HEK293T (cell line): ENCODE measurements at regions not wholly inside any gene's neighbourhood (a gene's known extent, or its start where the extent isn't known, plus 50 kb on each side); places are given as distances from the start of the nearest gene placed in this dataset.

Experiments
- CTCF ChIA-PET: fragments of 350-600 bp; formaldehyde crosslinking; extraction: SDS; loops from one replicate; lab custom pipeline; 2021; ENCODE audit warnings: antibody characterized with exemption, inconsistent platforms; lab: Yijun Ruan, JAX
- POLR2A ChIA-PET: fragments of 350-600 bp; formaldehyde crosslinking; extraction: SDS; loops from one replicate; lab custom pipeline; 2020; ENCODE audit warnings: antibody characterized with exemption, inconsistent platforms; lab: Yijun Ruan, JAX
- DNase-seq: peaks from one replicate; pipeline ENCODE4 v3.0.0; 2012; ENCODE audit warnings: mixed read lengths; ENCODE audit errors: extremely low spot score
- ARNT ChIP-seq: fragments of 450-650 bp; IDR thresholded peaks from 2 replicates; pipeline ENCODE4 v1.6.1; 2017; ENCODE audit warnings: mild to moderate bottlenecking
- BHLHE40 ChIP-seq: fragments of 450-650 bp; IDR thresholded peaks from 2 replicates; pipeline ENCODE4 v1.6.1; 2016; ENCODE audit warnings: mild to moderate bottlenecking, moderate library complexity, borderline replicate concordance
- CTBP1 ChIP-seq: fragments of 450-650 bp; IDR thresholded peaks from 2 replicates; pipeline ENCODE4 v1.6.1; 2016; ENCODE audit warnings: borderline replicate concordance
- ELF4 ChIP-seq: fragments of 450-650 bp; IDR thresholded peaks from 2 replicates; pipeline ENCODE4 v1.6.1; 2017; ENCODE audit warnings: antibody characterized with exemption
- FOXA1 ChIP-seq: fragments of 450-650 bp; IDR thresholded peaks from 2 replicates; pipeline ENCODE4 v1.6.1; 2016; ENCODE audit warnings: mild to moderate bottlenecking
- FOXK2 ChIP-seq: fragments of 450-650 bp; IDR thresholded peaks from 2 replicates; pipeline ENCODE4 v1.6.1; 2016; ENCODE audit warnings: mild to moderate bottlenecking
- FOXM1 ChIP-seq: fragments of 450-650 bp; IDR thresholded peaks from 2 replicates; pipeline ENCODE4 v1.6.1; 2017; ENCODE audit warnings: mild to moderate bottlenecking, borderline replicate concordance
- HDGF ChIP-seq: fragments of 450-650 bp; IDR thresholded peaks from 2 replicates; pipeline ENCODE4 v1.6.1; 2017; ENCODE audit warnings: antibody characterized with exemption, borderline replicate concordance
- L3MBTL2 ChIP-seq: fragments of 450-650 bp; conservative IDR thresholded peaks from 2 replicates; pipeline ENCODE4 v1.6.1; 2016; ENCODE audit warnings: mild to moderate bottlenecking
- LEF1 ChIP-seq: fragments of 450-650 bp; IDR thresholded peaks from 2 replicates; pipeline ENCODE4 v1.6.1; 2017; ENCODE audit warnings: mild to moderate bottlenecking, borderline replicate concordance
- NFRKB ChIP-seq: fragments of 450-650 bp; IDR thresholded peaks from 2 replicates; pipeline ENCODE4 v1.6.1; 2016; ENCODE audit warnings: mild to moderate bottlenecking, moderate library complexity
- SP1 ChIP-seq: fragments of 450-650 bp; IDR thresholded peaks from 2 replicates; pipeline ENCODE4 v1.6.1; 2017
- SUZ12 ChIP-seq: fragments of 450-650 bp; IDR thresholded peaks from 2 replicates; pipeline ENCODE4 v1.6.1; 2016; ENCODE audit warnings: mild to moderate bottlenecking
- TARDBP ChIP-seq: fragments of 450-650 bp; IDR thresholded peaks from 2 replicates; pipeline ENCODE4 v1.6.1; 2016
- ZNF384 ChIP-seq: fragments of 450-650 bp; IDR thresholded peaks from 2 replicates; pipeline ENCODE4 v1.6.1; 2016
- TF ChIP-seq, protein P1 (sequence below): fragments of 450-650 bp; IDR thresholded peaks from 2 replicates; pipeline ENCODE4 v1.6.1; 2016

DNA sequence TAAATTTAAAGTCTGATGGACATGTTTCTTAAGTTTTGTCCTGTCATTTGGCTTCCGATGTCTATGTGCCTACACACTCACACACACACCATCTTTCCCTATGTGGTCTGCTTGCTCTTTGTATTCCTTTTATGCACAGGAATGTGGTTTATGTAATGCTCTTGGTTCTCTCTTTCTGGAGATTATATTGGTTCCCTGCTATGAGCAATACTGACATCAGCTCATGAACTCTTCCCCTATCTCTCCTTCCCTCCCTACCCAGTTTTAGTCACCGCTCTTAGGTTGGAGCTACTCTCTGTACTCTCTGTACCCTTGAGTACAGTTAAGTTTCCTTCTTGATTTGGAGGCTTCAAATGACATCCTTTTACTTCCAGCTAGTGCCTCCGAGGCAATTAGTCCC lies 77.9 kb upstream of the MVB12B start:
- CTCF ChIA-PET = no interaction called here
- no peak for DNase-seq
- POLR2A ChIA-PET = no interaction called here
- TF ChIP-seq FOXK2 (no peak), NFRKB (no peak), ELF4 (no peak), L3MBTL2 (no peak), FOXM1 (no peak), TARDBP (no peak), LEF1 (no peak), ARNT (no peak), SP1 (no peak)
- TF ChIP-seq, protein P1, sequence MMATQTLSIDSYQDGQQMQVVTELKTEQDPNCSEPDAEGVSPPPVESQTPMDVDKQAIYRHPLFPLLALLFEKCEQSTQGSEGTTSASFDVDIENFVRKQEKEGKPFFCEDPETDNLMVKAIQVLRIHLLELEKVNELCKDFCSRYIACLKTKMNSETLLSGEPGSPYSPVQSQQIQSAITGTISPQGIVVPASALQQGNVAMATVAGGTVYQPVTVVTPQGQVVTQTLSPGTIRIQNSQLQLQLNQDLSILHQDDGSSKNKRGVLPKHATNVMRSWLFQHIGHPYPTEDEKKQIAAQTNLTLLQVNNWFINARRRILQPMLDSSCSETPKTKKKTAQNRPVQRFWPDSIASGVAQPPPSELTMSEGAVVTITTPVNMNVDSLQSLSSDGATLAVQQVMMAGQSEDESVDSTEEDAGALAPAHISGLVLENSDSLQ = no peak

DNA sequence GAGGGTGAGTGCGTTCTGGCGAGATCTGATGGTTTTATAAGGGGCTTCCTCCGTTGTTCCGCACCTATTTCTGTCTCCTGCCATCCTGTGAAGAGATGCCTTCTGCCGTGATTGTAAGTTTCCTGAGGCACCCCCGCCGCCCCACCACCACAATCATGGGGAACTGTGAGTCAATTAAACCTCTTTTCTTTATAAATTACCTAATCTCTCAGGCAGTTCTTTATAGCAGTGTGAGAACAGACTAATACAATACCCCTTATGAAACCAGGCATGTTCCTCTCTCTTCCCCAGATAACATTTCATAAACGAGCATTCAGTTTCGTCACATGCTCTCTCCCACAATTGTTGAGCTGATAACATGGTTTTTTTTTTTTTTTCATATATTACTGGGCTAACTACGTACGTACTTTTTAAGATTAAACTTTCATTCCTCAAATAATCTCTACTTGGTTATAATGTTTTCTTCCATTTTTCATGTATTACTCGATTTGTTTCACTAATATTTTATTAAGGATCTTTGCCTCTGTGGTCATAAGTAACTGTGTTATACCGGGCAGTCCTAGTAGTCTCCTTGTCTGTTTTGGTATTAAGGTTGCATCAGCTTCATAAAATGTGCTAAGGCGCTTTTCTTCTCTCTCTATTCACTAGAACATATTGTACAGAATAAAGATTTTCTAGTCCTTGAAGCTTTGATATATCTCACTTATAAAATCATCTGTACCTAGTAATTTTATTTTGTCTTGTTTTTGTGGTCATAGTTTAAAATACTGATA lies 64.9 kb upstream of the MVB12B start:
- ChIA-PET POLR2A (no interaction called here), CTCF (no interaction called here)
- TF ChIP-seq SP1 (no peak), ZNF384 (no peak), FOXM1 (no peak), SUZ12 (no peak), TARDBP (no peak), FOXK2 (no peak), BHLHE40 (no peak), ELF4 (no peak), L3MBTL2 (no peak), HDGF (no peak), CTBP1 (no peak), FOXA1 (no peak), NFRKB (no peak), LEF1 (no peak), ARNT (no peak)
- TF ChIP-seq, protein P1 = no peak
- no peak for DNase-seq

DNA sequence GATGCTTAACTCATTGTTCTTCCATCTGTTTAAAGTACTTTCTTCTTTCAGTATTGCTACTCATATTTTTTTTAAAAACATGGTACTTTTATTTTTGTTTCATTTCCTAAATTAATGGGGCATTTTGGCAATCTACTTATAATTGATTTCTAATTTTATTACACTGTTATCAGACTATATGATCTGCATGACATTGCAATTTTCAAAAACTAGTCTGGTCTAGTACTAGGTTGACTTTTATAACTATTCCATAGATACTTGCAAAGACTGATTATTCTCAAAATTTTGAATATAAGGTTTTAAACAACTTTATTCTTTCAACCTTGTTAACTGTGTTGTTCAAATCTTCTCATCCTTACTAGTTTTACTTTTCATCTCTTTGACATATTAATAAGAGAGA lies 63.9 kb upstream of the MVB12B start:
- TF ChIP-seq SUZ12 = no peak
- TF ChIP-seq ELF4 = no peak
- TF ChIP-seq SP1 = no peak
- TF ChIP-seq CTBP1 = no peak
- TF ChIP-seq BHLHE40 = no peak
- no peak for TF ChIP-seq TARDBP
- no peak for TF ChIP-seq ZNF384
- TF ChIP-seq HDGF = no peak
- no peak for TF ChIP-seq LEF1
- TF ChIP-seq, protein P1 = no peak
- TF ChIP-seq NFRKB = no peak
- TF ChIP-seq FOXA1 = no peak
- no peak for TF ChIP-seq L3MBTL2
- no peak for TF ChIP-seq FOXK2
- TF ChIP-seq FOXM1 = no peak
- TF ChIP-seq ARNT = no peak
- no peak for DNase-seq
- POLR2A ChIA-PET = no interaction called here
- CTCF ChIA-PET = no interaction called here

DNA sequence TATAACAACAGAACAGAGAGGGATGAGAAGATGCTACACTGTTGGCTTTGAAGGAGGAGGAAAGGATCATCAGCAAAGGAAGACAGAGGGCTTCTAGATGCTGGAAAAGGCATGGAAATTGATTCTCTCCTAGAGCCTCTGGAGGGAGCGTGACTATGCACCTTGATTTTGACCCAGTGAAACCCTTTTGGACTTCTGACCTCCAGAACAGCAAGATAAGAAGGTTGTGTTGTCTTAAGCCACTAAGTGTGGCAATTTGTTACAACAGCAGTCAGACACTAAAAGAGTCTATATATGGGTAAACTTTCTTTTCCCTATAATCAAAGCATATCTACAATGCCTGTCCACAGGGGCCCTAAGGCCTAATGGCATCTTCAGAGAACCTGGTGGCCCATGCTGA lies 56.1 kb upstream of the MVB12B start:
- CTCF ChIA-PET = interaction anchor here (0.6 kb wide), 1 partner anchor 126 kb away, joined by 3 read pairs; no protein-coding TSS in a partner anchor
- no peak for DNase-seq

More for the DNA sequence above, 56.1 kb upstream of the MVB12B start:
- POLR2A ChIA-PET = no interaction called here
- no peak for TF ChIP-seq CTBP1
- TF ChIP-seq, protein P1 = no peak
- TF ChIP-seq ZNF384 = no peak
- no peak for TF ChIP-seq ARNT
- TF ChIP-seq FOXK2 = no peak
- TF ChIP-seq FOXM1 = no peak
- no peak for TF ChIP-seq HDGF
- TF ChIP-seq L3MBTL2 = no peak
- TF ChIP-seq LEF1 = no peak
- no peak for TF ChIP-seq BHLHE40
- no peak for TF ChIP-seq SUZ12
- TF ChIP-seq NFRKB = no peak
- no peak for TF ChIP-seq SP1
- no peak for TF ChIP-seq ELF4
- no peak for TF ChIP-seq FOXA1
